ENCODE measurements at regions not wholly inside any gene's neighbourhood (a gene's known extent, or its start where the extent isn't known, plus 50 kb on each side); places are given as distances from the start of the nearest gene placed in this dataset.

GRCh38 chr6:11478586-11478985 is 59.0 kb upstream of the TMEM170B start:
- no peaks in the 10 kb centered on the region for H3K79me2 ChIP-seq (ENCODE audit: insufficient read depth, low read length)
- no peak overlapping the region for H3K4me3 ChIP-seq (ENCODE audit: insufficient read depth, low read length)
- no peaks in the 10 kb centered on the region for H3K36me3 ChIP-seq (ENCODE audit: insufficient read depth, low read length)
- H2AFZ ChIP-seq (ENCODE audit: low read length), result no peak overlapping the region
- no peak for TF ChIP-seq CTCF (IDR thresholded peaks at IDR 0.05; ENCODE audit: extremely low read depth, low read depth, low read length)
- no peaks in the 10 kb centered on the region for H4K20me1 ChIP-seq (ENCODE audit: insufficient read depth, low read length)
- H3K9me3 ChIP-seq (ENCODE audit: low read depth, low read length), result no peaks in the 10 kb centered on the region
- H3K27ac ChIP-seq (ENCODE audit: low read depth, low read length), result no peak overlapping the region
- DNase-seq (ENCODE audit: insufficient read length, low spot score, missing footprints), result no peak
- no peak overlapping the region for H3K4me2 ChIP-seq (ENCODE audit: insufficient read depth, low read length)
- H3K4me1 ChIP-seq (ENCODE audit: insufficient read depth, low read length), result no peaks in the 10 kb centered on the region
- no peaks in the 10 kb centered on the region for H3K27me3 ChIP-seq (ENCODE audit: insufficient read depth, low read length)

- no peaks in the 10 kb centered on the region for H3K4me1 ChIP-seq (ENCODE audit: insufficient read depth, low read length)
- H3K27me3 ChIP-seq (ENCODE audit: insufficient read depth, low read length), result no peaks in the 10 kb centered on the region
- H3K4me2 ChIP-seq (ENCODE audit: insufficient read depth, low read length), result no peak overlapping the region
- H2AFZ ChIP-seq (ENCODE audit: low read length), result no peak overlapping the region
- no peak overlapping the region for H3K4me3 ChIP-seq (ENCODE audit: insufficient read depth, low read length)
- no peaks in the 10 kb centered on the region for H3K79me2 ChIP-seq (ENCODE audit: insufficient read depth, low read length)
- H3K27ac ChIP-seq (ENCODE audit: low read depth, low read length), result no peak overlapping the region
- no peaks in the 10 kb centered on the region for H4K20me1 ChIP-seq (ENCODE audit: insufficient read depth, low read length)
- no peaks in the 10 kb centered on the region for H3K36me3 ChIP-seq (ENCODE audit: insufficient read depth, low read length)
- TF ChIP-seq CTCF (IDR thresholded peaks at IDR 0.05; ENCODE audit: extremely low read depth, low read depth, low read length), result no peak
- H3K9me3 ChIP-seq (ENCODE audit: low read depth, low read length), result no peaks in the 10 kb centered on the region
- no peak for DNase-seq (ENCODE audit: insufficient read length, low spot score, missing footprints)
Observed at GRCh38 chr6:11475016-11475415, 62.5 kb upstream of the TMEM170B start.

- no peaks in the 10 kb centered on the region for H3K27me3 ChIP-seq (ENCODE audit: insufficient read depth, low read length)
- H3K4me2 ChIP-seq (ENCODE audit: insufficient read depth, low read length), result peak overlapping the region; percentile 51
- no peak overlapping the region for H3K27ac ChIP-seq (ENCODE audit: low read depth, low read length)
- no peaks in the 10 kb centered on the region for H3K4me1 ChIP-seq (ENCODE audit: insufficient read depth, low read length)
- no peaks in the 10 kb centered on the region for H3K79me2 ChIP-seq (ENCODE audit: insufficient read depth, low read length)
- no peaks in the 10 kb centered on the region for H4K20me1 ChIP-seq (ENCODE audit: insufficient read depth, low read length)
- H2AFZ ChIP-seq (ENCODE audit: low read length), result peak overlapping the region; percentile 1
- DNase-seq (ENCODE audit: insufficient read length, low spot score, missing footprints), result no peak
- no peaks in the 10 kb centered on the region for H3K36me3 ChIP-seq (ENCODE audit: insufficient read depth, low read length)
- peak overlapping the region; percentile 36 for H3K4me3 ChIP-seq (ENCODE audit: insufficient read depth, low read length)
- no peaks in the 10 kb centered on the region for H3K9me3 ChIP-seq (ENCODE audit: low read depth, low read length)
- no peak for TF ChIP-seq CTCF (IDR thresholded peaks at IDR 0.05; ENCODE audit: extremely low read depth, low read depth, low read length)
Observed at GRCh38 chr6:11473008-11473740, 64.4 kb upstream of the TMEM170B start.

- H3K9me3 ChIP-seq (ENCODE audit: low read depth, low read length), result no peaks in the 10 kb centered on the region
- H2AFZ ChIP-seq (ENCODE audit: low read length), result no peak overlapping the region
- no peaks in the 10 kb centered on the region for H4K20me1 ChIP-seq (ENCODE audit: insufficient read depth, low read length)
- TF ChIP-seq CTCF (IDR thresholded peaks at IDR 0.05; ENCODE audit: extremely low read depth, low read depth, low read length), result no peak
- no peaks in the 10 kb centered on the region for H3K79me2 ChIP-seq (ENCODE audit: insufficient read depth, low read length)
- no peaks in the 10 kb centered on the region for H3K4me1 ChIP-seq (ENCODE audit: insufficient read depth, low read length)
- no peak overlapping the region for H3K27ac ChIP-seq (ENCODE audit: low read depth, low read length)
- H3K4me3 ChIP-seq (ENCODE audit: insufficient read depth, low read length), result no peak overlapping the region
- H3K27me3 ChIP-seq (ENCODE audit: insufficient read depth, low read length), result no peaks in the 10 kb centered on the region
- H3K36me3 ChIP-seq (ENCODE audit: insufficient read depth, low read length), result no peaks in the 10 kb centered on the region
- no peak overlapping the region for H3K4me2 ChIP-seq (ENCODE audit: insufficient read depth, low read length)
- DNase-seq (ENCODE audit: insufficient read length, low spot score, missing footprints), result no peak
Observed at GRCh38 chr6:11471261-11471660, 66.3 kb upstream of the TMEM170B start.
